K562 (cell line): ENCODE measurements at regions not wholly inside any gene's neighbourhood (a gene's known extent, or its start where the extent isn't known, plus 50 kb on each side); places are given as distances from the start of the nearest gene placed in this dataset.
A peak's percentile ranks its signal among the peaks of the same experiment; 100 is the strongest.

Source experiments
- ATAC-seq: fragments of 200-7000 bp; cut with Tn5 transposase; 3 replicates; pipeline ENCODE4 v1.9.1; 2020; ENCODE audit warnings: moderate library complexity
- BruUV-seq: library from RNA; stranded (reverse); fragments of 400-500 nt; replicated peaks from 2 replicates; lab custom pipeline; 2021; lab: Mats Ljungman, UMichigan
- CTCF ChIA-PET: fragments of 300-600 bp; formaldehyde crosslinking; extraction: SDS; loops from one replicate; lab custom pipeline; 2021; ENCODE audit warnings: low intra/inter-chr PET ratio; lab: Yijun Ruan, JAX
- POLR2A ChIA-PET: fragments of 300-600, 350-650 bp; sonication (Branson Sonifier 250); formaldehyde crosslinking; extraction: SDS; loops from one replicate; lab custom pipeline; 2021; ENCODE audit warnings: antibody characterized with exemption, inconsistent platforms; lab: Yijun Ruan, JAX
- DNase-seq, 4 experiments: peaks; one replicate each; pipeline versions ENCODE4 v3.0.0 to v3.0.0-alpha.2; 2011 to 2018; ENCODE audit warnings: low spot score in 3 of 4, mixed read lengths in 3 of 4; ENCODE audit errors: extremely low read depth in 1 of 4
- FAIRE-seq: peaks from 2 replicates; lab custom pipeline; 2011; peaks lifted over from hg19 to GRCh38; lab: Jason Lieb, UNC
- H2AFZ ChIP-seq: 2 replicates; pipeline ENCODE4 v1.6.0; 2011; ENCODE audit warnings: low read depth, low read length, control low read depth, inconsistent platforms
- H3K27ac ChIP-seq: fragments of 200-600 bp; 3 replicates; pipeline ENCODE4 v1.8.0; 2011; ENCODE audit warnings: low read depth, mild to moderate bottlenecking, control low read depth, inconsistent platforms, low read length, moderate library complexity, mixed read lengths; ENCODE audit errors: extremely low read depth
- H3K27me3 ChIP-seq, 2 experiments: fragments of 300-600 bp in 1 of 2; 2 replicates in 1 of 2; 3 replicates in 1 of 2; pipeline versions ENCODE4 v1.6.0 to v1.8.0; 2011; ENCODE audit warnings: inconsistent platforms in 2 of 2, low read length in 2 of 2, mild to moderate bottlenecking in 1 of 2, mixed read lengths in 1 of 2, moderate library complexity in 1 of 2; ENCODE audit not compliant: control insufficient read depth in 2 of 2, insufficient read depth in 2 of 2
- H3K36me3 ChIP-seq: fragments of 300-600 bp; 3 replicates; pipeline ENCODE4 v1.8.0; 2011; ENCODE audit warnings: mild to moderate bottlenecking, low read length, inconsistent platforms; ENCODE audit not compliant: control insufficient read depth, insufficient read depth
- H3K4me1 ChIP-seq, 2 experiments: fragments of 200-600 bp in 1 of 2; replicated peaks in 1 of 2; 2 replicates in 1 of 2; 3 replicates in 1 of 2; pipeline versions ENCODE4 v1.5.1 to v1.8.0; 2011; ENCODE audit warnings: inconsistent platforms in 2 of 2, low read length in 2 of 2, mild to moderate bottlenecking in 1 of 2, mixed read lengths in 1 of 2, moderate library complexity in 1 of 2; ENCODE audit not compliant: control insufficient read depth in 2 of 2, insufficient read depth in 2 of 2
- H3K4me2 ChIP-seq: 2 replicates; pipeline ENCODE4 v1.6.1; 2011; ENCODE audit warnings: low read length, control low read depth, inconsistent platforms, mixed read lengths; ENCODE audit not compliant: insufficient read depth
- H3K4me3 ChIP-seq: fragments of 200-600 bp; sonication (generic), shearing (Covaris generic); 2 replicates; pipeline ENCODE4 v1.5.1; 2016; ENCODE audit warnings: control low read depth, inconsistent platforms
- H3K79me2 ChIP-seq: fragments of 200-600 bp; 3 replicates; pipeline ENCODE4 v1.8.0; 2011; ENCODE audit warnings: low read length, inconsistent platforms; ENCODE audit not compliant: control insufficient read depth, insufficient read depth
- H3K9ac ChIP-seq, 2 experiments: 2 replicates each; pipeline versions ENCODE4 v1.6.0 to v1.6.1; 2011; ENCODE audit warnings: low read depth in 2 of 2, low read length in 2 of 2, control low read depth in 1 of 2, inconsistent platforms in 1 of 2, mild to moderate bottlenecking in 1 of 2, mixed read lengths in 1 of 2; ENCODE audit not compliant: insufficient read depth in 1 of 2
- H3K9me1 ChIP-seq: one replicate; pipeline ENCODE4 v1.6.0; 2011; ENCODE audit warnings: inconsistent platforms, mild to moderate bottlenecking, low read length, moderate library complexity; ENCODE audit not compliant: control insufficient read depth, insufficient read depth
- H3K9me3 ChIP-seq: replicated peaks from 2 replicates; pipeline ENCODE4 v1.5.1; 2011; ENCODE audit warnings: low read depth, low read length, inconsistent platforms; ENCODE audit not compliant: control insufficient read depth, insufficient read depth
- H4K20me1 ChIP-seq: replicated peaks from 2 replicates; pipeline ENCODE4 v1.6.1; 2011; ENCODE audit warnings: low read length, inconsistent platforms, mixed read lengths; ENCODE audit not compliant: control insufficient read depth, insufficient read depth
- ARNT ChIP-seq, 2 experiments: fragments of 450-650 bp; IDR thresholded peaks; 2 replicates each; pipeline ENCODE4 v1.6.1; 2016; ENCODE audit warnings: mild to moderate bottlenecking in 1 of 2
- C11orf30 ChIP-seq: fragments of 450-650 bp; IDR thresholded peaks from 2 replicates; pipeline ENCODE4 v1.6.1; 2016; ENCODE audit warnings: low read depth, mild to moderate bottlenecking
- CBX3 ChIP-seq, 2 experiments: IDR thresholded peaks; 1 replicate in 1 of 2; 2 replicates in 1 of 2; pipeline ENCODE4 v1.6.1; 2012; ENCODE audit warnings: inconsistent platforms in 2 of 2, low read length in 2 of 2, borderline replicate concordance in 1 of 2, control low read depth in 1 of 2
- CEBPG ChIP-seq, 3 experiments: fragments of 200-800 bp in 1 of 3; sonication (Bioruptor generic) in 1 of 3; sonication (generic) in 1 of 3; formaldehyde crosslinking in 1 of 3; IDR thresholded peaks in 2 of 3; conservative IDR thresholded peaks in 1 of 3; 2 replicates each; pipeline versions ENCODE4 v1.6.1 to v1.8.0; 2016 to 2022; ENCODE audit warnings: missing compliant biosample characterization in 2 of 3, missing genetic modification characterization in 2 of 3, mild to moderate bottlenecking in 1 of 3, missing genetic modification reagents in 1 of 3
- DNMT1 ChIP-seq: fragments of 450-650 bp; IDR thresholded peaks from 2 replicates; pipeline ENCODE4 v1.6.1; 2016; ENCODE audit warnings: antibody characterized with exemption, mild to moderate bottlenecking
- DPF2 ChIP-seq: fragments of 450-650 bp; IDR thresholded peaks from 2 replicates; pipeline ENCODE4 v1.6.1; 2016
- FOXP1 ChIP-seq: sonication (generic); formaldehyde crosslinking; IDR thresholded peaks from 2 replicates; pipeline ENCODE4 v1.8.0; 2022; ENCODE audit warnings: mild to moderate bottlenecking, missing genetic modification reagents
- KDM4B ChIP-seq, 2 experiments: fragments of 450-650 bp in 1 of 2; sonication (generic) in 1 of 2; IDR thresholded peaks; 2 replicates each; pipeline ENCODE4 v1.6.1; 2016 to 2017; ENCODE audit warnings: borderline replicate concordance in 2 of 2, antibody characterized with exemption in 1 of 2, low read depth in 1 of 2, mild to moderate bottlenecking in 1 of 2
- KLF16 ChIP-seq: IDR thresholded peaks from 2 replicates; pipeline ENCODE4 v1.6.1; 2016; ENCODE audit warnings: antibody characterized with exemption
- LCOR ChIP-seq: sonication (generic); formaldehyde crosslinking; IDR thresholded peaks from 2 replicates; pipeline ENCODE4 v1.8.0; 2022; ENCODE audit warnings: mild to moderate bottlenecking, missing genetic modification reagents
- MTA3 ChIP-seq: fragments of 450-650 bp; formaldehyde crosslinking; IDR thresholded peaks from 2 replicates; pipeline ENCODE4 v1.6.1; 2017; ENCODE audit warnings: mild to moderate bottlenecking, borderline replicate concordance
- MYBL2 ChIP-seq, 2 experiments: fragments of 450-650 bp in 1 of 2; sonication (generic) in 1 of 2; formaldehyde crosslinking in 1 of 2; IDR thresholded peaks; 2 replicates each; pipeline versions ENCODE4 v1.6.1 to v1.8.1; 2017 to 2022; ENCODE audit warnings: borderline replicate concordance in 1 of 2, inconsistent platforms in 1 of 2, low read depth in 1 of 2, mild to moderate bottlenecking in 1 of 2, missing genetic modification reagents in 1 of 2, moderate library complexity in 1 of 2
- NR2C2 ChIP-seq, 2 experiments: fragments of 200-800 bp in 1 of 2; sonication (Bioruptor generic) in 1 of 2; sonication (generic) in 1 of 2; formaldehyde crosslinking in 1 of 2; IDR thresholded peaks; 2 replicates each; pipeline versions ENCODE4 v1.6.1 to v1.8.0; 2016 to 2022; ENCODE audit warnings: mild to moderate bottlenecking in 1 of 2, missing compliant biosample characterization in 1 of 2, missing genetic modification characterization in 1 of 2, missing genetic modification reagents in 1 of 2
- SETDB1 ChIP-seq: IDR thresholded peaks from one replicate; pipeline ENCODE4 v1.6.1; 2012; ENCODE audit warnings: low read length, control low read depth, inconsistent platforms
- SPI1 ChIP-seq: IDR thresholded peaks from 2 replicates; pipeline ENCODE4 v1.6.1; 2011; ENCODE audit warnings: low read depth, low read length, control low read depth, borderline replicate concordance
- SUPT5H ChIP-seq: fragments of 450-650 bp; IDR thresholded peaks from 2 replicates; pipeline ENCODE4 v1.6.1; 2016
- TRIM24 ChIP-seq, 2 experiments: fragments of 450-650 bp; IDR thresholded peaks; 2 replicates each; pipeline ENCODE4 v1.6.1; 2016
- ZBTB33 ChIP-seq: sonication (generic); formaldehyde crosslinking; IDR thresholded peaks from 2 replicates; pipeline ENCODE4 v1.8.1; 2023; ENCODE audit warnings: mild to moderate bottlenecking, missing genetic modification reagents
- ZC3H11A ChIP-seq: IDR thresholded peaks from 2 replicates; pipeline ENCODE4 v1.6.1; 2012; ENCODE audit warnings: low read depth, low read length, improper control_type of control experiment
- ZNF224 ChIP-seq: sonication (generic); formaldehyde crosslinking; IDR thresholded peaks from 2 replicates; pipeline ENCODE4 v1.8.0; 2022; ENCODE audit warnings: mild to moderate bottlenecking, missing genetic modification reagents
- ZNF354B ChIP-seq: fragments of 250-450 bp; sonication (Bioruptor Pico); IDR thresholded peaks from 2 replicates; pipeline ENCODE4 v1.4.0; 2020
- WGBS: fragments of 100-300 bp; shearing (Covaris generic); methylation state at CpG from one replicate; pipeline ENCODE4 v1.1.6; 2016; ENCODE audit warnings: low coverage, mixed read lengths; ENCODE audit not compliant: insufficient coverage; ENCODE audit errors: missing lambda C conversion rate; 5-methylcytosine and 5-hydroxymethylcytosine counted together
- in situ Hi-C: fragments of 300-500 bp; cut with MboI; formaldehyde crosslinking; loops from 4 replicates; pipeline ENCODE4 v1.15.0; 2018; ENCODE audit warnings: inconsistent platforms, mixed read lengths
- intact Hi-C: fragments of 100-400 bp; cut with micrococcal nuclease; formaldehyde crosslinking; loops from 2 replicates; pipeline ENCODE4 v1.14.2; 2022
- TF ChIP-seq, protein P1 (sequence below): fragments of 450-650 bp; formaldehyde crosslinking; IDR thresholded peaks from 2 replicates; pipeline ENCODE4 v1.4.0; 2022; ENCODE audit warnings: missing genetic modification characterization

DNA sequence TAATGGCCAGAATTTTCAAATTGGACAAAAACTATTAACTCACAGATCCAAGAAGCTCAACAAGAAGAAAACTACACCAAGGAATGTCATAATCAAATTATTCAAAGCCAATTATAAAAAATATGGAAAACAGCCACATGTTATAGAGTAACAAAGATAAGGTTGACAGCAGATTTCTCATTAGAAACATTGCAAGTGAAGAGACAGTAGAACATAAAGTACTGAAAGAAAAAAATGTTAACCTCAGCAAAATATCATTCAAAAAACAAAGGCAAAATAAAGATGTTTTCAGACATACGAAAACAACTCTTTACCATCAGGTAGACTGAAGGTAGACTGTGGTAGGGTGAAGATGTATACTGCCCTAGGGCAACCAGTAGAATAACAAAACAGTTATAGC lies 83.4 kb downstream of the KCNRG start:
- ATAC-seq: no peak
- H3K36me3 ChIP-seq: peaks cover 24% of the 10 kb centered on the region
- no peak for FAIRE-seq
- H3K4me1 ChIP-seq: no peaks in the 10 kb centered on the region
- intact Hi-C loops: no loop called here
- no peak overlapping the region for H3K4me2 ChIP-seq
- peaks cover 9% of the 10 kb centered on the region for H3K9me3 ChIP-seq
- H2AFZ ChIP-seq: no peak overlapping the region
- 93% methylated on average over 1 of the region's 1 CpG for WGBS
- DNase-seq: no peak
- H3K9me1 ChIP-seq: no peaks in the 10 kb centered on the region
- H3K79me2 ChIP-seq: peaks cover 81% of the 10 kb centered on the region
- H3K27me3 ChIP-seq: no peaks in the 10 kb centered on the region
- H3K27ac ChIP-seq: no peak overlapping the region
- POLR2A ChIA-PET: no interaction called here
- H4K20me1 ChIP-seq: no peaks in the 10 kb centered on the region
- H3K4me3 ChIP-seq: no peak overlapping the region
- CTCF ChIA-PET: no interaction called here
- in situ Hi-C loops: no loop called here
- no peak overlapping the region for H3K9ac ChIP-seq
- no TSS peak for BruUV-seq
- no peak for TF ChIP-seq ZNF224
- peak; percentile 95 for TF ChIP-seq C11orf30
- no peak for TF ChIP-seq DPF2
- TF ChIP-seq DNMT1: no peak
- TF ChIP-seq KLF16: no peak
- no peak for TF ChIP-seq SPI1
- TF ChIP-seq ARNT (IDR thresholded peaks at IDR 0.05): 0 out of 4 replicates have a peak, but pooled peaks of 1 of the 2 experiments have one; percentile 27
- TF ChIP-seq LCOR (CRISPR knock-in tag): no peak
- no peak for TF ChIP-seq SUPT5H
- TF ChIP-seq, protein P1, sequence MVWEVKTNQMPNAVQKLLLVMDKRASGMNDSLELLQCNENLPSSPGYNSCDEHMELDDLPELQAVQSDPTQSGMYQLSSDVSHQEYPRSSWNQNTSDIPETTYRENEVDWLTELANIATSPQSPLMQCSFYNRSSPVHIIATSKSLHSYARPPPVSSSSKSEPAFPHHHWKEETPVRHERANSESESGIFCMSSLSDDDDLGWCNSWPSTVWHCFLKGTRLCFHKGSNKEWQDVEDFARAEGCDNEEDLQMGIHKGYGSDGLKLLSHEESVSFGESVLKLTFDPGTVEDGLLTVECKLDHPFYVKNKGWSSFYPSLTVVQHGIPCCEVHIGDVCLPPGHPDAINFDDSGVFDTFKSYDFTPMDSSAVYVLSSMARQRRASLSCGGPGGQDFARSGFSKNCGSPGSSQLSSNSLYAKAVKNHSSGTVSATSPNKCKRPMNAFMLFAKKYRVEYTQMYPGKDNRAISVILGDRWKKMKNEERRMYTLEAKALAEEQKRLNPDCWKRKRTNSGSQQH (CRISPR knock-in tag): no peak
- peak; percentile 51 to 70; a peak in 2 of 4 replicates for TF ChIP-seq TRIM24 (IDR thresholded peaks at IDR 0.05)
- no peak for TF ChIP-seq MTA3
- TF ChIP-seq MYBL2 (IDR thresholded peaks at IDR 0.05; ENCODE audit: low read depth): no peak
- TF ChIP-seq MYBL2 (CRISPR knock-in tag; IDR thresholded peaks at IDR 0.05; ENCODE audit: borderline replicate concordance): no peak
- no peak for TF ChIP-seq KDM4B (IDR thresholded peaks at IDR 0.05; ENCODE audit: borderline replicate concordance in 2 of 2, low read depth in 1 of 2)
- no peak for TF ChIP-seq ZC3H11A
- TF ChIP-seq CEBPG (CRISPR knock-in tag; IDR thresholded peaks at IDR 0.05): no peak
- no peak for TF ChIP-seq CEBPG (tag; conservative IDR thresholded peaks at IDR 0.05 in 1 of 2, IDR thresholded peaks at IDR 0.05 in 1 of 2)
- no peak for TF ChIP-seq NR2C2 (CRISPR knock-in tag; IDR thresholded peaks at IDR 0.05)
- TF ChIP-seq NR2C2 (tag; IDR thresholded peaks at IDR 0.05): no peak
- TF ChIP-seq ZNF354B (CRISPR knock-in tag): no peak
- TF ChIP-seq FOXP1 (CRISPR knock-in tag): no peak
- TF ChIP-seq SETDB1: no peak
- no peak for TF ChIP-seq ZBTB33 (CRISPR knock-in tag)
- TF ChIP-seq CBX3 (IDR thresholded peaks at IDR 0.05; ENCODE audit: borderline replicate concordance in 1 of 2, low read length in 2 of 2): peak in 1 of 2 experiments; percentile 82; a peak in 1 of 3 replicates
